Caco-2 (cell line): ENCODE measurements at regions not wholly inside any gene's neighbourhood (a gene's known extent, or its start where the extent isn't known, plus 50 kb on each side); places are given as distances from the start of the nearest gene placed in this dataset.
"Not testable (repeated sequence)": the region's sequence is repeated elsewhere in the genome, so short reads cannot be mapped to it uniquely, and the experiment has no call there.

ENCODE experiments used
- BruUV-seq: library from RNA; stranded (reverse); fragments of 400-500 nt; replicated peaks from 2 replicates; lab custom pipeline; 2021; lab: Mats Ljungman, UMichigan
- CTCF ChIA-PET: fragments of 300-600 bp; sonication (Branson Sonifier 250); formaldehyde crosslinking; loops from one replicate; lab custom pipeline; 2022; ENCODE audit warnings: antibody characterized with exemption; lab: Charles Lee
- POLR2A ChIA-PET: fragments of 300-600 bp; sonication (Branson Sonifier 250); formaldehyde crosslinking; loops from one replicate; lab custom pipeline; 2022; ENCODE audit warnings: antibody characterized with exemption; lab: Charles Lee
- DNase-seq, 2 experiments: peaks; one replicate each; pipeline versions ENCODE4 v3.0.0 to v3.0.0-alpha.2; 2020 to 2022
- H3K27me3 ChIP-seq: replicated peaks from 2 replicates; pipeline ENCODE4 v1.6.0; 2011; ENCODE audit warnings: low read length; ENCODE audit not compliant: control insufficient read depth, insufficient read depth
- H3K36me3 ChIP-seq: 2 replicates; pipeline ENCODE4 v1.5.1; 2011; ENCODE audit warnings: low read length; ENCODE audit not compliant: control insufficient read depth, insufficient read depth
- H3K4me1 ChIP-seq: fragments of 250-450 bp; sonication (Bioruptor Pico); 2 replicates; pipeline ENCODE4 v1.5.1; 2020; ENCODE audit warnings: mild to moderate bottlenecking
- H3K4me3 ChIP-seq: 2 replicates; pipeline ENCODE4 v1.5.1; 2011; ENCODE audit warnings: low read depth, mild to moderate bottlenecking, control low read depth, low read length
- H3K9me3 ChIP-seq: fragments of 250-450 bp; sonication (Bioruptor Pico); 2 replicates; pipeline ENCODE4 v1.5.1; 2020; ENCODE audit warnings: mild to moderate bottlenecking, moderate library complexity
- H3K27ac Mint-ChIP-seq: one replicate; pipeline ENCODE4 v1.8.0; 2022; ENCODE audit warnings: mixed read lengths; ENCODE audit not compliant: unreplicated experiment
- H3K27me3 Mint-ChIP-seq: one replicate; pipeline ENCODE4 v1.8.0; 2022; ENCODE audit warnings: mixed read lengths; ENCODE audit not compliant: insufficient read depth, unreplicated experiment
- H3K36me3 Mint-ChIP-seq: one replicate; pipeline ENCODE4 v1.8.0; 2022; ENCODE audit warnings: mild to moderate bottlenecking, mixed read lengths; ENCODE audit not compliant: insufficient read depth, unreplicated experiment
- H3K4me1 Mint-ChIP-seq: one replicate; pipeline ENCODE4 v1.8.0; 2022; ENCODE audit warnings: low read depth, mixed read lengths; ENCODE audit not compliant: unreplicated experiment
- H3K4me3 Mint-ChIP-seq: one replicate; pipeline ENCODE4 v1.8.0; 2022; ENCODE audit warnings: mild to moderate bottlenecking, moderate library complexity, mixed read lengths; ENCODE audit not compliant: unreplicated experiment
- H3K9me3 Mint-ChIP-seq: one replicate; pipeline ENCODE4 v1.8.0; 2022; ENCODE audit warnings: mixed read lengths; ENCODE audit not compliant: unreplicated experiment
- CTCF ChIP-seq, 2 experiments: fragments of 200-600 bp in 1 of 2; IDR thresholded peaks; 1 replicate in 1 of 2; 2 replicates in 1 of 2; pipeline versions ENCODE4 v1.5.1 to v1.8.0; 2011 to 2022; ENCODE audit warnings: antibody characterized with exemption in 1 of 2, control low read depth in 1 of 2, inconsistent platforms in 1 of 2, low read depth in 1 of 2, low read length in 1 of 2, mild to moderate bottlenecking in 1 of 2, moderate library complexity in 1 of 2; ENCODE audit not compliant: insufficient read depth in 1 of 2, severe bottlenecking in 1 of 2, unreplicated experiment in 1 of 2
- intact Hi-C: fragments of 100-400 bp; cut with micrococcal nuclease; formaldehyde crosslinking; loops from one replicate; pipeline ENCODE4 v1.10.0; 2022; ENCODE audit not compliant: unreplicated experiment

- no peak for TF ChIP-seq CTCF (IDR thresholded peaks at IDR 0.05; ENCODE audit: insufficient read depth in 1 of 2, low read depth in 1 of 2, low read length in 1 of 2, severe bottlenecking in 1 of 2, unreplicated experiment in 1 of 2)
- H3K27me3 ChIP-seq = no peaks in the 10 kb centered on the region
- intact Hi-C loops = no loop called here
- Mint-ChIP-seq H3K4me3 (no peak overlapping the region), H3K27ac (no peak overlapping the region), H3K4me1 (no peaks in the 10 kb centered on the region), H3K36me3 (no peaks in the 10 kb centered on the region), H3K9me3 (no peaks in the 10 kb centered on the region), H3K27me3 (no peaks in the 10 kb centered on the region)
- H3K4me3 ChIP-seq = no peak overlapping the region
- CTCF ChIA-PET = no interaction called here
- no peaks in the 10 kb centered on the region for H3K9me3 ChIP-seq
- no peaks in the 10 kb centered on the region for H3K36me3 ChIP-seq
- POLR2A ChIA-PET = no interaction called here
- no peaks in the 10 kb centered on the region for H3K4me1 ChIP-seq
- no TSS peak for BruUV-seq
- DNase-seq = no peak
These were observed 824.6 kb upstream of the TMPRSS15 start for GRCh38 chr21:19228226-19228625.

GRCh38 chr21:19233841-19234240, 830.3 kb upstream of the TMPRSS15 start:
- H3K4me3 Mint-ChIP-seq, H3K4me1 ChIP-seq, intact Hi-C loops, H3K4me1 Mint-ChIP-seq, BruUV-seq, H3K27me3 ChIP-seq, H3K4me3 ChIP-seq, POLR2A ChIA-PET, H3K9me3 ChIP-seq, H3K9me3 Mint-ChIP-seq, DNase-seq, H3K36me3 Mint-ChIP-seq, H3K36me3 ChIP-seq, H3K27ac Mint-ChIP-seq, H3K27me3 Mint-ChIP-seq, CTCF ChIA-PET: not testable (repeated sequence)

DNA sequence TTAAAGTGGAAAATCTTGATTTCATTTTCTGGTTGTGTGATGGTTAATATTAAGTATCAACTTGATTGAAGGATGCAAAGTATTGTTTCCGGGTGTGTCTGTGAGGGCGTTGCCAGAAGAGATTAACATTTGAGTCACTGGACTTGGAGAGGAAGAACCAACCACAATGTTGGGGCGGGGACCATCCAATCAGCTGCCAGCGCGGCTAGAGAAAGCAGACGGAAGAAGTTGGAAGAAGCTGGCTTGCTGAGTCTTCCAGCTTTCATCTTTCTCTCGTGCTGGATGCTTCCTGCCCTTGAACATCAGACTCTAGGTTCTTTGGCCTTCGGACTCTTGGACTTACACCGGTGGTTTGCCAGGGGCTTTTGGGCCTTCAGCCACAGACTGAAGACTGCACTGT, 832.6 kb upstream of the TMPRSS15 start:
- BruUV-seq = no TSS peak
- Mint-ChIP-seq H3K36me3 (no peaks in the 10 kb centered on the region), H3K9me3 (no peaks in the 10 kb centered on the region), H3K27me3 (peaks cover 2% of the 10 kb centered on the region), H3K4me3 (no peak overlapping the region), H3K27ac (no peak overlapping the region), H3K4me1 (no peaks in the 10 kb centered on the region)
- TF ChIP-seq CTCF (IDR thresholded peaks at IDR 0.05; ENCODE audit: insufficient read depth in 1 of 2, low read depth in 1 of 2, low read length in 1 of 2, severe bottlenecking in 1 of 2, unreplicated experiment in 1 of 2) = no peak
- H3K9me3 ChIP-seq = no peaks in the 10 kb centered on the region
- DNase-seq = no peak
- intact Hi-C loops = no loop called here
- ChIA-PET CTCF (no interaction called here), POLR2A (no interaction called here)
- H3K4me3 ChIP-seq = no peak overlapping the region
- H3K4me1 ChIP-seq = no peaks in the 10 kb centered on the region
- H3K36me3 ChIP-seq = no peaks in the 10 kb centered on the region
- no peaks in the 10 kb centered on the region for H3K27me3 ChIP-seq

DNA sequence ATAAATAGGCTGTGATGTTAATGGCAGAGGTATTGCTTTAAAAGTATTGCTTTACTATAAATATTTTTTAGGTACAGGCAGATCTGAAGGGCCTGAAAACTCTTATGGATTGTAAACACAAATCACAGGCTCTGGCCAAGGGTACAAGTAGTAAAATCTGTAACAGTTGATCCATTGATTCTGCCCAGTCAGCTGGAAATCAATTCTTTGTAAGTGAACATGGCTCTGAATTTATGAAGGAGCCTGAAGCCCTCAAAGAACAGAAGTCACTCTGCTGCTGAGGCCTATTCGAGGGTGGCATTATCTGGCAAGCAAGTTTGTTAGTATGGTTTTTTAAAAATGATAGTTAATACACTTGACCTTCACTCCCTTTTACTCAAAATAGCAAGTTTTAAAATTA, 834.0 kb upstream of the TMPRSS15 start:
- ChIA-PET CTCF (no interaction called here), POLR2A (no interaction called here)
- no peaks in the 10 kb centered on the region for H3K36me3 Mint-ChIP-seq

More for the DNA sequence above, 834.0 kb upstream of the TMPRSS15 start:
- H3K4me3 ChIP-seq = no peak overlapping the region
- no TSS peak for BruUV-seq
- H3K27me3 Mint-ChIP-seq = peaks cover 2% of the 10 kb centered on the region
- H3K9me3 Mint-ChIP-seq = no peaks in the 10 kb centered on the region
- no peak for TF ChIP-seq CTCF (IDR thresholded peaks at IDR 0.05; ENCODE audit: insufficient read depth in 1 of 2, low read depth in 1 of 2, low read length in 1 of 2, severe bottlenecking in 1 of 2, unreplicated experiment in 1 of 2)
- H3K9me3 ChIP-seq = no peaks in the 10 kb centered on the region
- no peaks in the 10 kb centered on the region for H3K4me1 ChIP-seq
- H3K36me3 ChIP-seq = no peaks in the 10 kb centered on the region
- H3K27ac Mint-ChIP-seq = no peak overlapping the region
- no peak overlapping the region for H3K4me3 Mint-ChIP-seq
- H3K4me1 Mint-ChIP-seq = no peaks in the 10 kb centered on the region
- no peak for DNase-seq
- intact Hi-C loops = no loop called here
- no peaks in the 10 kb centered on the region for H3K27me3 ChIP-seq
